UCSD-AML1 (cell line): ENCODE measurements at regions not wholly inside any gene's neighbourhood (a gene's known extent, or its start where the extent isn't known, plus 50 kb on each side); places are given as distances from the start of the nearest gene placed in this dataset.

ENCODE experiments used
- DNase-seq: peaks from one replicate; lab custom pipeline; 2025; ENCODE audit not compliant: unreplicated experiment; lab: John Stamatoyannopoulos, UW

DNA sequence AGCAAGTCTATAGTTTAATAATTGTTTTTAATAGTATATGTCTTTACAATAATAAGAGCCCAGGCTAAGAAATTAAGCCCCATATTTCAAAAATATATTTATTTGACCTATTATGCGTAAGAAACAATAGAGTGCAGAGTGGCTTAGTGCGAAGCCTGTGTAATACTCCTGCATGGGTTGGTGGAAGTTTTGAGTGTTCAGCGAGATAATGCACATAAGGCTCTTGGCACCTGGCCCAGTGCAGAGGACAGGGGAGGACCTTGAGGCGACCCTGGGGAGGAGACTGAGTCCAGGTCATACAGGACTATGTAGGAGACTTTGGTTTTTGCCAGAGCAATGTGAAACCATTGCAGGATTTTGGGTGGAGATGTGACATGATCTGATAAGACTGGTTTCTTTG is 132.4 kb upstream of the ST6GAL2 start:
- no peak for DNase-seq

DNA sequence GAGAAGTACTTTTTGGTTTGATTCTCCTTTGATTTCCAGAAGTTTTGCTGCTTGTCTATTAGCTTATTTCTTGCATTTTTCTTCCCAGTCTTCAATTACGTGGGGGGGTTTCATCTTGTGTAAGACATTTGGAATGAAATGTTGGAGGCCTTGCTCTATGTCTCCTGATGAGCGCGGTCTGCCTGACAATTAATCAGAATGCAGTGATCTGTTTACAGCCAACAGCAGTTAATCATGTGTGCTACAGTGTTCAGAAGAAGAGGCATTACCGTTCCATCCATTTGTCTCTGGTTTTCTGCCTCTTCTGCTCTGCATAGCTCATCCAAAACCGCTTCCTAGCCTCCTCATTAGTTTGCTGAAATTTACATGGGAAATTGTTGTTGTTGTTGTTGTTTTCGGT is 134.4 kb upstream of the ST6GAL2 start:
- no peak for DNase-seq

DNA sequence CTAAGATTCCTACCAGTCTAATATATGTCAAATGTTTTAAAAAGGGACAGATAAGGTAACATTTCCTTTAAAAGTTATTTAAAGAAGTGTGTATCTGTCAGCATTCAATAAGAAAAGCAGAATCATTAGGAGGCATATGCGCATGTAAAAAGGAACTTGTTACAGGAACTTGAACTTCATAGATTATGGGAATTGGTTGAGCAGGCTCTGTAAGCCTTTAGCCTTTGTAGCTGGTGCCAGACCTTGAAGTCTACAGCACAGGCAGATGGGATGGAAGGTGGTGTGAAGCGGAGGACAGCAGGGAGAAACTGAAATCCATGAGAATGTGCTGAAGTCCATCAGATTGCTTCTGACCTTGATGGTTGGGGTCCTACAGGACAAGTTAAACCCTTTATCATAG is 138.3 kb upstream of the ST6GAL2 start:
- DNase-seq = no peak

DNA sequence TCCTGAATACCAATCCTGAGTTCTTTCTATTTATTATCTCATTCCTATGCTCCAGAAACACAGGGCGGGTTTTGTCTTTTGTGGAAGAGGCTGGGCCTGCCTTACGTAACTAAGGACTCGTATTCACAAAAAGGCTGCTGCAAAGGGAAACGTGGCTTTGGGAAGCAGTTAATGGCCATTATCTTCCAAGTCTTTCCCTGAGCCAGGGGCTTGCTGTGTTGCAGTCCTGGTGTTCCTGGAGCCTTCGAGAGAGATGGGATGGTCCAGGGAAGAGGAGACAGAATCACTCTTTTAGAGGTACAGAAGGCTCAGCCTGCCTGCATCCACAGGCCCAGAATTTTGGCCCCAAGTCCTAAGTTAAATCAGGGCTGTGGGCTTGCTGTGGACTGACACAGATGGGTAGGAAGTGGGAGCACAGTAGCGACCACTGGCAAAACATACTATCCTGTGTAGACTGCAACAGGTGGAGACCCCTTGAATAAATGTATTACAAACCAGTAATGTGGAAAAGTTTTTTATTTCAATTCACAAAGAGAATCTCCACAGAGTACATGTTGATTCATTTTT is 139.4 kb upstream of the ST6GAL2 start:
- no peak for DNase-seq

DNA sequence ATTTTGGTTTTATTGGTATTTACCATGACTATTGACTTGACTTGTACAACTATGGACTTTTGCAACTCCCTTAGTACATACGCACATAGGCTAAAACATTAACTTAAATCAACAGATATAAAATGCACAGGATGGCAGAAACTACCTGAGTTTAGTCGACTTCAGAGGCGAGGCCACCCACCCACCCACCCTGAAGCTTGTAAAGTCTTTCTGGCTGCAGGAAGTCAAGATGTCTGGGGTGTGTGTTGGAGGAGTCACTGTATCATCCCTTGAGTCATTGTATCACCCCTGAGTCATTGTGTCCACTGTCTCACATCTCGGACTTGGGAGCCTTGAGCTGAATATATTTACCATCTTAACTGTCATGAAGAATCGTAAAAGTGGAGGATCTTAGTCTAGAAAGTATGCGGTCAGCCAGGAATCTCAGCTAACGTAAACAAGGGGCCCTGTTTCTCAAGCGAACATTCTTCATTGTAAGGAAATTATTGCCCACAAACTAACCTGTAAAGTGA is 140.0 kb upstream of the ST6GAL2 start:
- no peak for DNase-seq

DNA sequence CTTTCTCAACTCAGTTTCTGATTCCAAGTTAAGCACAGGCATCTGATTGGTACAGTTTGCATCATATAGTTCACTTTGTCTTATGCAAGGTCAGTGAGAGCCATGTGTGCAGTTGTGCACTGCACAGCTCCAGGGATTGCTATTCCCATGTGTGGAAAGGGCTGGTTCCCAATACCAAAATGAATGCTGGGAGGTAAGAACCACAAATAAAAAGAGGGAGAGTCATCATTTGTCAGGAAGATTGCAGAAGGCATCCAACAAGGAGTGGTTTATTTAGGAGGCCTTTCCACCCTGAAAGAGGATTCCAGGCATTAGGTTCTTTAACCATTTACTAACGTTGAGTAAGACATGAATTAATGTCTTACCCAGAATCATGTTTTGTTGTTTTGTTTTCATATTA is 141.2 kb upstream of the ST6GAL2 start:
- DNase-seq = no peak

DNA sequence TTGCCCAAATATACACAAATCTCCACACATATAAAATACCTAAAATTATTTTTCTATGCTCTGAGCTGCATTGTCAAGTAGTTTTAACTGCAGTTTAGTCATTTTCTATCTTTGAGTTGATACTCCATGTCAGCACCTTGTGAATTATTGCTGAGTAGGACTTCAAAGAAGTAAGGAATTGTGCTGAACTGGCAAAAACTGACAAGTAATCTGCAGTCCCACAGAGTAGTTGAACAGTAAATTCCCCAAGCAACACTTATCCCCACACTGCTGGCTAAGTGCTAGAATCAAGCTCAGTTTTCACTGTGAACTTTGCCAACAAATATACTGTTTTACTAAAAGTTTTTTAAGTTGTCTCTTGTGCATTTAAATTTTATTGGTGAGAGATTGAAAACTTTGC is 141.8 kb upstream of the ST6GAL2 start:
- no peak for DNase-seq

DNA sequence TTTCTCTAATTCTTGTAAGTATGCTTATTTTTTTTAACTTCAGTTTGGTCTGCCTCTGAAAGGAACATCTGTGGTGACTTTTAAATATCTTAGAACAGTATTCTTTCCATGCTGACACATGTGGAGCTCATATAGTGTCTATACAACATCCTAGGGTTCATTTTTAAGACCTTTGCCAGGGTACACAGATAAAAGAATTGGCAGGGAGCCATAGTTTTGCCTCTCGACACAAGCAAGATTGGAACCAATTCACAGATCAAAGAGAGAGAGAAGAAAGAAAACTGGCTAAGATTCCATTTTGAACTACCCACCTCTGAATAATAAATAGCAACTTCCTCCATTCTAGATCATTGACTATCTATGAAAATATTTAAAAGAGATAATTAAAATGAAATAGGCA is 142.7 kb upstream of the ST6GAL2 start:
- DNase-seq = no peak

DNA sequence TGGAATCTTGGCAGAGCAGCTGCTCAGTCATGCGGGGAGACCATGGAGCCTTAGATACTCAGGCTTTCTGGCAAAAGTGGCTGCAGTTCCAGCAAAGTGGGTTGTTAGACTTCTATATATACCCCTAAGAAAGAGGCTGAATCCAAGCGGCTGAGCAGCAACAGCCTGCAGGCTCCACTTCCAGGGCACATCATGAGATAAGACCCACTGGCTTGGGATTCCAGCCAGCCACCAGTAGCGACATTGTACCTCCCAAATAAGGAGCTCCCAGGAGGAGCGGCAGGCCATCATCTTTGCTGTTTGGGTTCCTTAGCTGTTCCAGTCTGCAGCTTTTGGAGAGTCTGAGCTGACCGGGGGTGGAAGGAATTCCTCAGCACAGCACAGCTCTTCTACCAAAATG is 150.3 kb upstream of the ST6GAL2 start:
- no peak for DNase-seq

DNA sequence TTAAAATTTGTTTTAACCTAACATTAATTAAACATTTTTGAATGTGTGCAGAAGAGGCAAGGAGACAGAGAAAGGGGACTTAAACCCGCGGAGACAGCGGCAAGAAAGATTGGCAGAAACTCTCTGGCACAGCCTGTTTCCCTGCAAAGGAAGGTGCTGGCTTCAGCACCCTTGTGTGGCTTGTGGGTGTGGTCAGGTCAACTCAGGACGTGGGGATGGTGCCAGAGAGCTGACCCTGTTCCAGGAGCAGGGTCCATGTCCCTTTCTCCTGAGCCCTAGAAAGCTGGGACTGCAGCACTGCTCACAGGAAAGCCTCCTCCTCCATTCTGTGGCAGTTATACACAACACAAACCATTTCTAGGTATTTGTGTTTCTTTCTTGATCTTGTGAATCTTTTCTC is 176.2 kb upstream of the ST6GAL2 start:
- no peak for DNase-seq

DNA sequence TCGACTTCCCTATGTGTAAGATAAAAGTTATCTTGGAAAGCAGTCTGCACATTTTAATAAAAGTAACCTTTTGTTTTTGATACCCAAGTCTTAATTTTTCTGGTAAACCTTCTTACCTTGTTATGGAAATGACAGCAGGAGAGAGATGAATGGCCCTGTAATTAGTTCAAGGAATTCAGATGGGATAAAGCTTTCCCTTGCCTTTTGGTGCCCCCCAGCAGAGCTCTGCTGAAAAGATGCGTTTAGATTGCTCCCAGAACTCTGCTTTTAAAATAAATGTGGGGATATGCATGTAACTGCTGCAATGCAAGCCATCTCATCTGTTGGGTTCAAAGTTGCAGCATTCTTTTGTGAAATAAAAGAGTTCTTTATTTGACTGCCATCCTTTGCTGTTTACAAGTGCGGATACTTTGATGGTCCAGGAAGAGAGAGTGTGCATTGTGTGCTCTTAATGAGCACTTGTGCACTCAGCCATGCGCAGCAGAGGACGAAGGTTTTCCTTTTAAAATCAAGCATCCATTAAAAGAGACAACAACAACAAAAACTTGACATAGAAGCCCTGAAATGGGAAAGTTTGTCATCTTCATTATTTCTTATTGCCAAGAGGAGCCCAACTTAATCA is 176.7 kb upstream of the ST6GAL2 start:
- no peak for DNase-seq

DNA sequence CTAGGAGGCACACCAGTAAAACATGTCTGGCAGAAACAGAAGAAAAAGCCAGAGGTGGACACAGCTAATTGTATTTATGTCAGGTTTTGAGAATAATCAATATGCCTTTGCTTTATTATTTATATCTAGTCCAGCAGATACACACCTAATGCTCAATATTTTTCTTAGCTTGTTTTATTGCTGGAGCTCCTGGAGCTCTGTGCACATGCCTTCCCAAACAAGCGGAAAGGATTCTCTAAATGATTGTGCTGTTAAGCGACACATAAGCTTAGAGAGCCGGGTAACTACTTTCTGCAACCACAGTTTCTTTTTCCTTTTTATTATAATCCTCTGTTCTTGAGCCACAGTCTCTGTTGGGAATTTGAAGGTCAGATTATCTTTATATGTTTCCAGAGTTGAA is 177.3 kb upstream of the ST6GAL2 start:
- DNase-seq = no peak

DNA sequence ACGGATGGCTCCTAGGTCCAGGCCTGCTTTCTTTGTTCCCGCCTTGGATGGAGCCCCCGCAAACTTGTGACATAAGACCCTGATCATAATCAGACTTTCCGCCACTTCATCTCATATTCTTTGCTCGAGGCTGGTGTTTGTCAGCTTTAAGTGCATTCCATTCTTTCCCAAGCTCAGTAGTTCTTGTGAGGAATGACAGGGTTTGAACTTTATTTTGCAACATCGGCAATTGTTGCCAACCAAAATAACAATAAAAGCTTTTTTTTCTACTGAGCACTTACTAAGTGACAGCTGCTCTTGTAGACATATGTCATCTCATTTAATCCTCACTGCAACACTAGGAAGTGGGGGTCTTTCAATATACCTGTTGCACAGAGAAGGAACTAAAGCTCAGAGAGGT is 178.8 kb upstream of the ST6GAL2 start:
- DNase-seq = no peak

DNA sequence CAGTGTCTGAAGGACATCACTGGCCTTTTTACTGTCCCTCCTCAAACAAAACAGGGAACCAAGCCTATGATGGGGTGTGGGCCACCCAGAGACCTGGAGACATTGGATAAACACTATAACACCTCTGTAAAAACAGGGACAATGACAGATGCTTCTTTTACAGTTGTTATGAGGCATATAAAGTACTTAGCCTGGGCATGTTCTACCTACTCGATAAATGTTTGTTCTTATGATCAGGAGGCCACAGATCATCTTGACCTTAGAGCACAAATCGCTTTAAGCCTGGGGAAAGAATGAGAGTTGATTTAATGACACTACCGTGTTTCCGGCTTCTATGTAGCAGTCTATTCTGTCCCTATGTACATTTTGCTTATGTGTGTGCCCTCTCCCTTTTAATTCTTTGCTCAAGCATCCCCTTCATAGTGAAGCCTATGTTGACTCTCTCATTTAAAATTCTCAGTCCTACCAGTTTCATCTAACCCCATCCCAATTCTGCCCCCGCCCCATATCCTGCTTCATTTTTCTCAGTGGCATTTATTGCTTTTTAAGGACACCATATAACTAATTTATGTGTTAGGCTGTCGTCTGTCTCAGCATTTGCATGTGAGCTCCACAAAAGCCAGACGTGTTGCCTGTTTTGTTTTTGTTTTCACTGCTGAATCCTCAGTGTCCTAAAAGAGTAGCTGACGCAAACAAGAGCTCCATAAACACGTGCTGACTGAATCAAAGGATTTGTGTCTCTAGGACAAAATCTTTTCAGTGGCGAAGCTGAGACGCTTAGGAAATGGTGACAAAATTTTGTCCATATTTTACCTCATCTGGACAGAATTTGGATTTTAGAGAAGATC is 182.3 kb upstream of the ST6GAL2 start:
- no peak for DNase-seq

DNA sequence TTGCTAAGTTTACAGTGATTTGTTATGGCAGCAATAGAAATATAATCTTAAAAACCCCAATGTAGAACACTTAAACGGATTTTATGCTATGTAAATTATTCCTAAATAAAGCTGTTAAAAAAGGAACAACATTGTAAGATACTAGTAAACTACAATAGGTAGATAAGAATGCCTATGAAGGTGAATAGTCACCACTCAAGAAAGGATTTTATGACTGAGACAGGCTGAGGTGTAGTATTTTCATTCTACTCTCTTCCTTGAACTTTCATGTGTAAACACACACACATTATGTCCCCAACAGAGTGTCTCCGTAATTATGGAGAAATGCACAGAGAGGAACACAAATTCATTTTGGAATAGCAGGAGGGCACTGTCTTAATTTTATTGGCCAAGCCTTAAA is 183.9 kb upstream of the ST6GAL2 start:
- DNase-seq = no peak

DNA sequence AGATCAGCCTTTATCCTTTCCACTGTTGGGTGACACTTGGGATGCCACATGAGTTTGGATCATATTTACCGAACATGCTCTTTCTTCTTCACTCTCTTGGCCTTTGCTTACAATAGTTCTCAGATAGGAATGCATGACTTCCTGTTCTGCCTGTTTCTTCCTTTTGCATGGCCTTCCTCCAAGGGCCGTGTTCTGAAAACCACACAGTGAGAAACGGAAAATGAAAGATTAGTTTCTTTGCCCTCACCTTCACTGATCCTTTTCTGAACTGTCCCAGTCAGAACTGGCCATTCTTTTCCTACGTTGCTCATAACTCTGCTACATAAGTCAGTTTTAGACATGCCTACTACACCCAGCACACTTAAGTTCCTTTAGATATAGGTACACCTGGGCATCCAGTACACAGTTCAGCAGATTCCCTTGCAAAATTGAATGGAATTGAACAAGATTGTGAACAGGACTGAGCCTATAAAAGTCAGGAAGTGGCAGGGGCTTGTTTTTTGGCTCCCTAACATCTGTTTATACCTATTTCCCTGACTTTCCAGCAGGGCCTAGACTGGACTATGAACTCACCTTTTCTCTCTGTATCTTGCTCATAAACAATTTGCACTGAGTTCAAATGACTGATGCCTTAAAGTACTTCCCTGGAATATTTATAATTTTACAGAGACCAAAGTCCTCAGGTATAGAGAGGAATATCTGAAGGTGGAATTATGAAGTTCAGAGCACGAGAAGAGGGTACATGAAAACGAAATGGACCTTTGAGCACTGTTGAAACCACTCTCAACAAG is 186.4 kb upstream of the ST6GAL2 start:
- no peak for DNase-seq

DNA sequence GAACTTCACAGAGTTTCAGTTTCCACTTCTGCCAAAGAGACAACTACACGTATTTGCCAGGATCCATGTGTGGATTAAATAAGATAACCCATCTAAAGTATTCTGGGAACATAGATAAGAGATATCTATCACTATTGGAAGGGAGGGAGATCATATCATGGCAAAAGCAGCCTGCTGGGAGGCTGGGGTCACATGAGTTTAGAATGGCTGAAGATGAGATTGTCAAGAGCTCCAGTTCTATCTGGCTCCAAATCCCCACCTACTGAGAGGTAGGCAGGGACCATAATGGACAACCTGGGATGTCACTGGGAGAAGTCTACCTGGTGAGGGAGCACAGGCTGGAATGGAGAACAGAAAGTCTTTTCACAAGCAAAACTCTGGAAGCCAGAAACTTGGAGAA is 192.6 kb upstream of the ST6GAL2 start:
- no peak for DNase-seq

DNA sequence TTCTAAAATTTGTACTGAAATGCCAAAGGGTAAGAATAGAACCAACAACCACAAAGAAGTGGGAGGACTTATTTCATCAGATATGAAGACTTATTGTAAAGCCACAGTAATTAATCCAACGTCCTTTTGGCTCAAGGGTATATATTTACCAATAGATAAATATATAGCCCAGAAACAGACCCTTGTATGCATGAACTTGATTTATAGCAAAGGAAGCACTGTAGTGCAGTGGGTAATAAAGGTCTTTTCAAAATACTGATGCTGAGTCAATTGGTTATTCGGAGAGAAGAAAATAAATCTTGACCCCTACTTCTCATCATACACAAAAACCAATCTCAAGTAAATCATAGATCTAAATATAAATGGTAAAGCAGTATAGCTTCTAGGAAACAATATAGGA is 200.5 kb upstream of the ST6GAL2 start:
- DNase-seq = no peak

DNA sequence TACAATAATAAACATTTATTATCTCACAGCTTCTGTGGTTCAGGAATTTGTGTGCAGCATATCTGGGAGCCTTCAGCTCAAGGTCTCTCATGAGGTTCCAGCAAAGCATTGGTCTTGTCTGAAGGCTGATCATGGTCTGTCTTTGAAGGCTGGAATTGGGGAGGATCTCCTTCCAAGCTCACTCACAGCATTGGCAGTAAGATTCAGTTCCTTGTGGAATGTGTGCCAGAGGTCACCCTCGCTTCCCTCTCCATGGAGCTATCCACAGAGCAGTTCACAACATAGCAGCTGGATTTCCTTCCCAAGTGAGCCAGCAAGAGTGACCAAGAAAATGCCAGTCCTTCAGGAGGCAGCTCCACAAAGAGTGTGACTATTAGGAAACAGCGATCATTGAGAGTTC is 202.2 kb upstream of the ST6GAL2 start:
- DNase-seq = no peak

DNA sequence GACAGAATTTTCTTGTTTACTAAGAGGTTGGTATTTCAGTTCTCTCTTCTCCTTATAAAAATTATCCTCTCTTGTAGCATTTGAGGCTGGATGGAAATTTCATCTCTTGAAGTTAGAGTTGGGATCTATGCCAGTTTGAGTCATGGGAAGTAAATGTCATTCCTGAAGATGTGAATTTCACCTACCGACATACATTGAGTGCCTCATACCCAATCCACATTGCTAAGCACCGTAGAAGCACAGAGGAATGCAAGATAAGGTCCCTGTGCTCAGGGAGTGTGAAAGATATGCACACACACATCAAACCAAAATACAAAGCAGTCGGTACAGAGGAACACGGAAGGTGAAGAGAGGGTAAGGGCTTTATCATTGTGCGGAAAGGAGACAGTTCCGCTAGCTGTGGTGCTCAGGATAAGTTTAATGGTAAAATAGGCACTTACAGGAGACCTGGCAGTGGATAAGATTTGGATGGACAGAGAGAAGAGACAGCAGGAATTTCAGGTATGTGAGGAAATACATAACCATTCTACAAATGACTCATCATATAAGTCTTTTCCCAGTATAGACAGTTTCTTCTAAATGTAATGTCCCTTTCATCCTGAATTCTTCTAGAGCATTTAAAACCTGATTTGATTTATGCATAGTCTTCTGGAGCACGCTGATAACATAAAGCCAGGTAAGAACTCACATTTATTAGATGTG is 205.3 kb upstream of the ST6GAL2 start:
- DNase-seq = no peak

DNA sequence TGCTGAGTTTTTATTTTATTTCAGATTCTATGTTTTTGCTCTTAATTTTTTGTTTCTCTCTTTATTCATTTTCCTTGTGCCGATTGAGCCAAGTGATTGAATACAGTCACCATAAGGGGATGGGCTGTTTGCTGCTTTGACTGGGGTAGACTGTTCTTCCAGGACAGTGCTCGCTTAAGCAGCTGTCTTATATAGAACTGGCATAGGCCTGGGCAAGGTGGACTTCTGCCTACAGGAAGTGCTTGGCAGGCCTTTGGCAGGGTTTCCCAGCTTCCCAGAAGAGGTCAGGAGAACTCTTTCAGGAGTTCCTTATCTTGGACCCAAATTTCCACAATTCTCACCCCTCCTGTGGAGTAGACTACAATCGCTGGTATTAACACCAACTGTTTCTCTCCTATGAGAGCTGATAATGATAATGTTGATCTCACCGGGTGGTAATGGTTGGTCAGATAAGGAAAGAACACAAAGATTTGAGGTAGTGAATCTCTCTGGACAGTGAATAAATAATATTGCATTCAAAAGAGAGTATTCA is 207.5 kb upstream of the ST6GAL2 start:
- no peak for DNase-seq
